ENCODE measurements at regions not wholly inside any gene's neighbourhood (a gene's known extent, or its start where the extent isn't known, plus 50 kb on each side); places are given as distances from the start of the nearest gene placed in this dataset.

GRCh38 chr3:16821053-16821452 lies 63.7 kb upstream of the PLCL2 start:
- Mint-ChIP-seq H3K9me3 (peaks cover 3% of the 10 kb centered on the region), H3K27me3 (ENCODE audit: low read depth) (no peaks in the 10 kb centered on the region), H3K27ac (ENCODE audit: unreplicated experiment) (no peak overlapping the region), H3K36me3 (ENCODE audit: low read depth) (no peaks in the 10 kb centered on the region), H3K4me3 (no peak overlapping the region), H3K4me1 (no peaks in the 10 kb centered on the region)
- TF ChIP-seq, protein P1, sequence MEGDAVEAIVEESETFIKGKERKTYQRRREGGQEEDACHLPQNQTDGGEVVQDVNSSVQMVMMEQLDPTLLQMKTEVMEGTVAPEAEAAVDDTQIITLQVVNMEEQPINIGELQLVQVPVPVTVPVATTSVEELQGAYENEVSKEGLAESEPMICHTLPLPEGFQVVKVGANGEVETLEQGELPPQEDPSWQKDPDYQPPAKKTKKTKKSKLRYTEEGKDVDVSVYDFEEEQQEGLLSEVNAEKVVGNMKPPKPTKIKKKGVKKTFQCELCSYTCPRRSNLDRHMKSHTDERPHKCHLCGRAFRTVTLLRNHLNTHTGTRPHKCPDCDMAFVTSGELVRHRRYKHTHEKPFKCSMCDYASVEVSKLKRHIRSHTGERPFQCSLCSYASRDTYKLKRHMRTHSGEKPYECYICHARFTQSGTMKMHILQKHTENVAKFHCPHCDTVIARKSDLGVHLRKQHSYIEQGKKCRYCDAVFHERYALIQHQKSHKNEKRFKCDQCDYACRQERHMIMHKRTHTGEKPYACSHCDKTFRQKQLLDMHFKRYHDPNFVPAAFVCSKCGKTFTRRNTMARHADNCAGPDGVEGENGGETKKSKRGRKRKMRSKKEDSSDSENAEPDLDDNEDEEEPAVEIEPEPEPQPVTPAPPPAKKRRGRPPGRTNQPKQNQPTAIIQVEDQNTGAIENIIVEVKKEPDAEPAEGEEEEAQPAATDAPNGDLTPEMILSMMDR (conservative IDR thresholded peaks at IDR 0.05): no peak
- DNase-seq (ENCODE audit: low read depth, low spot score): no peak

DNA sequence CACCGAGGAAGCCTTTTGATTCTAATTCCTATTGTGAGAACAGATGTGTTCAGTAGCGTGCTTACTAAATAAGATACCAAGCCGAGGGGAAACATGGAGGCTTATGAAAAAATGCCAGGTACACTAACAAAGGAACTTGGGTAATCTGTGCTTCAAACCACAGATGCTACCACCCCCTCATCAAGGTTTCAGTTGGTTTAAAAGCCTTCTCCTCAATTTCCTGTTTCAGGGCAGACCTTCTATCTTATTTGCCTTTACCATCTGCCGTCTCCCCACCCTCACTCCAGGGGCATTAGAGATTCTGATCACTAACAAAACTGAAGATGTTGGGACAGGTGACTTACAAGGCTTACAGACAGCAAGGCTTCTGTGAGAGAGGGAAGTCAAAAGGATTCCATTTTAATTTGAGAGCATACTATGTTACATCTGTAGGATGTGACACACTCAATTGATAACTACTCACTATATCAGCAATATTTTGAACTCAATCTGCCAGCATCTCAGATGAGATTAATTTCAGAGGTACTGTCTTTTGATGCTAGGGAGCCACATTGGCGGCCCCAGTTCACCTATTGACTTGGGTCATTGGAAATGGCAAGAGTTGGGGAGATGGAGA lies 60.6 kb upstream of the PLCL2 start:
- H3K4me1 Mint-ChIP-seq: no peaks in the 10 kb centered on the region
- H3K27ac Mint-ChIP-seq (ENCODE audit: unreplicated experiment): no peak overlapping the region
- no peak for DNase-seq (ENCODE audit: low read depth, low spot score)
- TF ChIP-seq, protein P1 (conservative IDR thresholded peaks at IDR 0.05): no peak
- H3K27me3 Mint-ChIP-seq (ENCODE audit: low read depth): no peaks in the 10 kb centered on the region
- peaks cover 2% of the 10 kb centered on the region for H3K36me3 Mint-ChIP-seq (ENCODE audit: low read depth)
- H3K4me3 Mint-ChIP-seq: no peak overlapping the region
- peaks cover 3% of the 10 kb centered on the region for H3K9me3 Mint-ChIP-seq

DNA sequence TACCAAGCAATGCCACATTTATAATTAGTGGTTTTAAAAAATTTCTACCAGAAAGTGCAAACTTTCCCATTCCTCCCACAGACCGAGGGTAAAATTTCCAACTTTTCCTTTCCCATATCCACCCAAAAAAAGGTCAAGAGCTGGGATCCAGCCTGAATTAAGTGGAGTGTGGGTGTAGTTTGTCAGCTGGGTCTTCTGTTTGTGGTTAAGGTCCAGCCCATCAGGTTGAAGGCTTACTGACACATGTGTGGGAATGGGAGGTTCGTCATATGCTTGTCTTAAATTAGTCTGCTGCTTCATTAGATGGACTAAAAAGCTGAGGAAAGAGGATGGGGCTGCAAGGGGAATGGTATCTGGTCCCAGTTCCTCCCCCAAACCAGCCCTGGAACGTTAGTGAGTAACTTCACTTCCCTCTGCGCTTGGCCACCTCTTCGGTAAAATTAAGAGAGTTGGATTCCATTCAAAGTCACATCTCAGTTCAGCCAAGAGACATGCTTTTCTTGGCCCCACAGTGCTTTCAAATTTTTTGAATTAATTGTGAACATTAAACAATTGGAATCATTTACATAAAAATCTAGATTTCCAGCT lies 59.0 kb upstream of the PLCL2 start:
- DNase-seq (ENCODE audit: low read depth, low spot score): no peak
- no peaks in the 10 kb centered on the region for H3K27me3 Mint-ChIP-seq (ENCODE audit: low read depth)
- no peak overlapping the region for H3K27ac Mint-ChIP-seq (ENCODE audit: unreplicated experiment)
- H3K4me1 Mint-ChIP-seq: no peaks in the 10 kb centered on the region
- TF ChIP-seq, protein P1 (conservative IDR thresholded peaks at IDR 0.05): no peak
- H3K9me3 Mint-ChIP-seq: peaks cover 3% of the 10 kb centered on the region
- peaks cover 3% of the 10 kb centered on the region for H3K36me3 Mint-ChIP-seq (ENCODE audit: low read depth)
- no peak overlapping the region for H3K4me3 Mint-ChIP-seq

DNA sequence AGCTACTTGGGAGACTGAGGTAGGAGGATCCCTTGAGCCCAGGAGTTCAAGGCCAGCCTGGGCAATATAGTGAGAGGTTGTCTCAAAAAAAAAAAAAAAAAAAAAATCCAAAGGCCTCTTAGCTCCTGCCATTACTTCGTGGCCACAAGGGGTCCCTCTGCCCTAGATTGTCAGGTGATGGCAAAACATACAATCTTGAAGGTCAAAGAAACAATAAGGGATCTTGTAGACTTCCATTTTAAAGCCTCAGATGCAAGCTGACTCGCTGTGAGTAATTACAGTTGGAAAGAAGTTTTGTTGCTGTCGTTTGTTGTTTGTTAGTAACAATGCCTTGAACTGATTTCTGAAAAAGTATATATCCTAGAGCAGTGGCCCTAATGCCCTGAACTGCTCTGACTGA lies 55.9 kb upstream of the PLCL2 start:
- no peak for DNase-seq (ENCODE audit: low read depth, low spot score)
- TF ChIP-seq, protein P1 (conservative IDR thresholded peaks at IDR 0.05): peak; percentile 37
- Mint-ChIP-seq H3K27me3 (ENCODE audit: low read depth) (no peaks in the 10 kb centered on the region), H3K27ac (ENCODE audit: unreplicated experiment) (no peak overlapping the region), H3K9me3 (no peaks in the 10 kb centered on the region), H3K4me1 (no peaks in the 10 kb centered on the region), H3K4me3 (no peak overlapping the region), H3K36me3 (ENCODE audit: low read depth) (peaks cover 3% of the 10 kb centered on the region)

GRCh38 chr3:16831846-16832245 lies 52.9 kb upstream of the PLCL2 start:
- Mint-ChIP-seq H3K4me3 (no peak overlapping the region), H3K36me3 (ENCODE audit: low read depth) (peaks cover 3% of the 10 kb centered on the region), H3K27ac (ENCODE audit: unreplicated experiment) (no peak overlapping the region), H3K4me1 (no peaks in the 10 kb centered on the region), H3K9me3 (no peaks in the 10 kb centered on the region), H3K27me3 (ENCODE audit: low read depth) (no peaks in the 10 kb centered on the region)
- no peak for DNase-seq (ENCODE audit: low read depth, low spot score)
- TF ChIP-seq, protein P1 (conservative IDR thresholded peaks at IDR 0.05): no peak

All from neural crest cell (in vitro differentiated cells).